H9 (cell line): ENCODE measurements at regions not wholly inside any gene's neighbourhood (a gene's known extent, or its start where the extent isn't known, plus 50 kb on each side); places are given as distances from the start of the nearest gene placed in this dataset.

Experiments used
- DNase-seq: peaks from one replicate; pipeline ENCODE4 v3.0.0-alpha.2; 2017
- H2AFZ ChIP-seq: one replicate; pipeline ENCODE4 v1.6.1; 2013; ENCODE audit warnings: mild to moderate bottlenecking, low read length, control low read depth, moderate library complexity
- H2AK5ac ChIP-seq: 2 replicates; pipeline ENCODE4 v1.6.1; 2013; ENCODE audit warnings: low read length, control low read depth, mixed read lengths; ENCODE audit not compliant: insufficient read length
- H2BK120ac ChIP-seq: one replicate; pipeline ENCODE4 v1.6.1; 2013; ENCODE audit warnings: low read depth, mild to moderate bottlenecking, low read length, control low read depth, inconsistent platforms; ENCODE audit not compliant: poor library complexity, severe bottlenecking
- H2BK12ac ChIP-seq: 2 replicates; pipeline ENCODE4 v1.6.1; 2013; ENCODE audit warnings: low read length, control low read depth, mixed read lengths, low read depth; ENCODE audit not compliant: insufficient read length
- H2BK15ac ChIP-seq: 2 replicates; pipeline ENCODE4 v1.6.1; 2013; ENCODE audit warnings: low read depth, low read length, control low read depth
- H2BK20ac ChIP-seq: one replicate; pipeline ENCODE4 v1.6.1; 2013; ENCODE audit warnings: low read depth, mild to moderate bottlenecking, low read length, control low read depth, inconsistent platforms; ENCODE audit not compliant: poor library complexity, severe bottlenecking
- H2BK5ac ChIP-seq: 2 replicates; pipeline ENCODE4 v1.6.1; 2013; ENCODE audit warnings: low read length, control low read depth, mixed read lengths; ENCODE audit not compliant: insufficient read length
- H3K14ac ChIP-seq: 2 replicates; pipeline ENCODE4 v1.6.1; 2013; ENCODE audit warnings: low read length, control low read depth; ENCODE audit not compliant: insufficient read depth
- H3K18ac ChIP-seq: 2 replicates; pipeline ENCODE4 v1.6.1; 2013; ENCODE audit warnings: low read depth, mild to moderate bottlenecking, mixed read lengths, low read length, control low read depth; ENCODE audit not compliant: insufficient read length
- H3K23ac ChIP-seq: 2 replicates; pipeline ENCODE4 v1.6.1; 2013; ENCODE audit warnings: low read length, control low read depth, mixed read lengths, low read depth; ENCODE audit not compliant: insufficient read length
- H3K23me2 ChIP-seq: 2 replicates; pipeline ENCODE4 v1.6.1; 2013; ENCODE audit warnings: low read depth, mild to moderate bottlenecking, mixed read lengths, low read length, control low read depth; ENCODE audit not compliant: insufficient read length, poor library complexity, severe bottlenecking
- H3K27ac ChIP-seq: 2 replicates; pipeline ENCODE4 v1.5.1; 2013; ENCODE audit warnings: low read length, control low read depth, mixed read lengths, low read depth; ENCODE audit not compliant: insufficient read length
- H3K27me3 ChIP-seq: 2 replicates; pipeline ENCODE4 v1.6.1; 2013; ENCODE audit warnings: low read length, control low read depth, inconsistent platforms; ENCODE audit not compliant: insufficient read depth
- H3K4ac ChIP-seq: 2 replicates; pipeline ENCODE4 v1.6.1; 2013; ENCODE audit warnings: low read depth, mild to moderate bottlenecking, control low read depth, inconsistent platforms, low read length, moderate library complexity
- H3K4me1 ChIP-seq: 2 replicates; pipeline ENCODE4 v1.6.1; 2013; ENCODE audit warnings: low read length, control low read depth, inconsistent platforms; ENCODE audit not compliant: insufficient read depth
- H3K4me2 ChIP-seq: 2 replicates; pipeline ENCODE4 v1.6.1; 2013; ENCODE audit warnings: low read length, control low read depth, mixed read lengths; ENCODE audit not compliant: insufficient read length, insufficient read depth
- H3K56ac ChIP-seq: 2 replicates; pipeline ENCODE4 v1.6.1; 2013; ENCODE audit warnings: low read depth, mild to moderate bottlenecking, mixed read lengths, low read length, control low read depth; ENCODE audit not compliant: insufficient read length
- H3K79me1 ChIP-seq: 2 replicates; pipeline ENCODE4 v1.6.1; 2013; ENCODE audit warnings: low read depth, mild to moderate bottlenecking, moderate library complexity, low read length, control low read depth, inconsistent platforms; ENCODE audit not compliant: insufficient read depth, poor library complexity, severe bottlenecking
- H3K79me2 ChIP-seq: 2 replicates; pipeline ENCODE4 v1.6.1; 2013; ENCODE audit warnings: low read length, control low read depth, inconsistent platforms; ENCODE audit not compliant: insufficient read depth
- H3K9ac ChIP-seq: 2 replicates; pipeline ENCODE4 v1.6.1; 2013; ENCODE audit warnings: low read length, control low read depth, mixed read lengths; ENCODE audit not compliant: insufficient read length; ENCODE audit errors: extremely low read depth
- H3K9me3 ChIP-seq: one replicate; pipeline ENCODE4 v1.6.1; 2013; ENCODE audit warnings: low read depth, low read length, inconsistent platforms; ENCODE audit not compliant: control insufficient read depth
- H3T11ph ChIP-seq: one replicate; pipeline ENCODE4 v1.6.1; 2013; ENCODE audit warnings: mild to moderate bottlenecking, low read length, control low read depth, inconsistent platforms
- H4K20me1 ChIP-seq: one replicate; pipeline ENCODE4 v1.6.1; 2013; ENCODE audit not compliant: control insufficient read depth, insufficient read length, insufficient read depth
- H4K5ac ChIP-seq: 2 replicates; pipeline ENCODE4 v1.6.1; 2013; ENCODE audit warnings: low read depth, mild to moderate bottlenecking, mixed read lengths, low read length, control low read depth; ENCODE audit not compliant: insufficient read length
- H4K8ac ChIP-seq: replicated peaks from 2 replicates; pipeline ENCODE4 v1.6.1; 2013; ENCODE audit warnings: low read length, control low read depth, mixed read lengths, low read depth; ENCODE audit not compliant: insufficient read length
- H4K91ac ChIP-seq: 2 replicates; pipeline ENCODE4 v1.6.1; 2013; ENCODE audit warnings: low read depth, mild to moderate bottlenecking, moderate library complexity, mixed read lengths, low read length, control low read depth; ENCODE audit not compliant: insufficient read length
- H3K27ac Mint-ChIP-seq, 3 experiments: 2 replicates in 2 of 3; 3 replicates in 1 of 3; pipeline ENCODE4 v1.8.0; 2020 to 2021; ENCODE audit warnings: mixed read lengths in 3 of 3, mild to moderate bottlenecking in 1 of 3, moderate library complexity in 1 of 3
- H3K27me3 Mint-ChIP-seq: 2 replicates; pipeline ENCODE4 v1.8.0; 2021; ENCODE audit warnings: low read depth, mild to moderate bottlenecking, moderate library complexity, mixed read lengths
- H3K36me3 Mint-ChIP-seq, 3 experiments: 2 replicates in 2 of 3; 3 replicates in 1 of 3; pipeline ENCODE4 v1.8.0; 2020 to 2021; ENCODE audit warnings: low read depth in 3 of 3, mixed read lengths in 3 of 3; ENCODE audit not compliant: insufficient read depth in 1 of 3
- H3K4me1 Mint-ChIP-seq, 2 experiments: 2 replicates each; pipeline ENCODE4 v1.8.0; 2020; ENCODE audit warnings: mixed read lengths in 2 of 2
- H3K4me3 Mint-ChIP-seq, 2 experiments: 2 replicates in 1 of 2; 3 replicates in 1 of 2; pipeline ENCODE4 v1.8.0; 2020 to 2021; ENCODE audit warnings: mild to moderate bottlenecking in 2 of 2, mixed read lengths in 2 of 2, moderate library complexity in 1 of 2
- H3K9me3 Mint-ChIP-seq, 2 experiments: 2 replicates in 1 of 2; 3 replicates in 1 of 2; pipeline ENCODE4 v1.8.0; 2020; ENCODE audit warnings: mild to moderate bottlenecking in 2 of 2, mixed read lengths in 2 of 2, moderate library complexity in 1 of 2
- CTCF ChIP-seq: fragments of 200-600 bp; sonication (generic); conservative IDR thresholded peaks from 3 replicates; pipeline ENCODE4 v1.8.0; 2021; ENCODE audit warnings: antibody characterized with exemption, mild to moderate bottlenecking
- WGBS: extraction: QIAGEN DNeasy Blood & Tissue Kit; methylation state at CpG from one replicate; pipeline ENCODE4 v1.1.7; 2013; ENCODE audit warnings: missing lambda C conversion rate, low lambda C conversion rate, mixed read lengths; ENCODE audit not compliant: insufficient read length; ENCODE audit errors: extremely low coverage; 5-methylcytosine and 5-hydroxymethylcytosine counted together

- no peak overlapping the region for H3T11ph ChIP-seq
- H2BK120ac ChIP-seq = no peak overlapping the region
- Mint-ChIP-seq H3K27me3 (peaks cover 10% of the 10 kb centered on the region), H3K9me3 (peaks cover 0 to 1% of the 10 kb centered on the region in 2 experiments; a peak in 1 of 5 replicates), H3K36me3 (peaks cover 0 to 10% (median 3%) of the 10 kb centered on the region in 3 experiments; a peak in 2 of 7 replicates), H3K27ac (peak overlapping the region; percentile 49 to 82 (median 80); a peak in 5 of 7 replicates), H3K4me3 (peak overlapping the region; percentile 35 to 40; a peak in 4 of 5 replicates), H3K4me1 (peaks cover 56 to 72% of the 10 kb centered on the region in 2 experiments)
- H2BK20ac ChIP-seq = no peak overlapping the region
- no peak overlapping the region for H3K4ac ChIP-seq
- H3K4me2 ChIP-seq = peak overlapping the region; percentile 30
- no peak overlapping the region for H2AFZ ChIP-seq
- no peaks in the 10 kb centered on the region for H3K9me3 ChIP-seq
- H4K5ac ChIP-seq = no peak overlapping the region
- no peak overlapping the region for H3K14ac ChIP-seq
- H2AK5ac ChIP-seq = no peak overlapping the region
- DNase-seq = peak; percentile 57
- H3K27ac ChIP-seq = peak overlapping the region; percentile 36
- peaks cover 14% of the 10 kb centered on the region for H3K4me1 ChIP-seq
- H4K91ac ChIP-seq = no peak overlapping the region
- H2BK5ac ChIP-seq = no peak overlapping the region
- H3K9ac ChIP-seq = no peak overlapping the region
- no peaks in the 10 kb centered on the region for H3K79me1 ChIP-seq
- H3K18ac ChIP-seq = peak overlapping the region; percentile 47
- no peak for TF ChIP-seq CTCF
- no peaks in the 10 kb centered on the region for H3K79me2 ChIP-seq
- no peak overlapping the region for H3K56ac ChIP-seq
- no peaks in the 10 kb centered on the region for H3K23me2 ChIP-seq
- H2BK12ac ChIP-seq = no peak overlapping the region
- no peak overlapping the region for H4K8ac ChIP-seq
- H4K20me1 ChIP-seq = no peaks in the 10 kb centered on the region
- H3K27me3 ChIP-seq = no peaks in the 10 kb centered on the region
- no CpG with 5 or more reads among the region's 5 CpGs for WGBS
- H3K23ac ChIP-seq = no peak overlapping the region
- H2BK15ac ChIP-seq = no peak overlapping the region
Observed at GRCh38 chr15:26129852-26130251, 266.7 kb upstream of the ATP10A start.
